Activated CD8-positive, alpha-beta memory T cell treated with anti-CD3 and anti-CD28 coated beads, Interleukin-2, amount 10 ng/mL, durations not matched to agents 7 days and 5 days (primary cell): ENCODE measurements at regions not wholly inside any gene's neighbourhood (a gene's known extent, or its start where the extent isn't known, plus 50 kb on each side); places are given as distances from the start of the nearest gene placed in this dataset.
A peak's percentile ranks its signal among the peaks of the same experiment; 100 is the strongest.

Experiments
- ATAC-seq: fragments of 150-1000 bp; cut with Tn5 transposase; one replicate; pipeline ENCODE4 v1.10.0; 2021; ENCODE audit warnings: moderate library complexity
- CTCF ChIA-PET: fragments of 350-600 bp; sonication (Branson Sonifier 250); formaldehyde crosslinking; loops from one replicate; lab custom pipeline; 2021; ENCODE audit warnings: antibody characterized with exemption; lab: Charles Lee
- DNase-seq: peaks from one replicate; pipeline ENCODE4 v3.0.0-alpha.2; 2020
- H3K27ac Mint-ChIP-seq: one replicate; pipeline ENCODE4 v1.8.0; 2021; ENCODE audit warnings: mild to moderate bottlenecking, mixed read lengths
- H3K27me3 Mint-ChIP-seq: one replicate; pipeline ENCODE4 v1.8.0; 2021; ENCODE audit warnings: mixed read lengths
- H3K36me3 Mint-ChIP-seq: one replicate; pipeline ENCODE4 v1.8.0; 2021; ENCODE audit warnings: mild to moderate bottlenecking, mixed read lengths
- H3K4me1 Mint-ChIP-seq: one replicate; pipeline ENCODE4 v1.8.0; 2021; ENCODE audit warnings: mixed read lengths
- H3K4me3 Mint-ChIP-seq: one replicate; pipeline ENCODE4 v1.8.0; 2021; ENCODE audit warnings: mild to moderate bottlenecking, moderate library complexity, mixed read lengths
- H3K9me3 Mint-ChIP-seq: one replicate; pipeline ENCODE4 v1.8.0; 2022; ENCODE audit warnings: low read depth, mixed read lengths

- no peaks in the 10 kb centered on the region for H3K9me3 Mint-ChIP-seq
- CTCF ChIA-PET, result no interaction called here
- no peaks in the 10 kb centered on the region for H3K4me1 Mint-ChIP-seq
- ATAC-seq, result no peak
- DNase-seq, result no peak
- H3K27me3 Mint-ChIP-seq, result no peaks in the 10 kb centered on the region
- no peak overlapping the region for H3K27ac Mint-ChIP-seq
- no peaks in the 10 kb centered on the region for H3K36me3 Mint-ChIP-seq
- no peak overlapping the region for H3K4me3 Mint-ChIP-seq
Measured at GRCh38 chr5:93904917-93905316, 163.5 kb upstream of the POU5F2 start.

- no peak for DNase-seq
- no peak for ATAC-seq
- Mint-ChIP-seq H3K36me3 (no peaks in the 10 kb centered on the region), H3K4me3 (no peak overlapping the region), H3K27ac (no peak overlapping the region), H3K27me3 (no peaks in the 10 kb centered on the region), H3K4me1 (no peaks in the 10 kb centered on the region), H3K9me3 (no peaks in the 10 kb centered on the region)
- CTCF ChIA-PET, result no interaction called here
Measured at GRCh38 chr5:93902288-93902687, 160.9 kb upstream of the POU5F2 start.

- CTCF ChIA-PET, result interaction anchor here (0.6 to 1.7 kb wide), 8 partner anchors 10 to 934 kb away, joined by 3 to 6 read pairs (median 4); no protein-coding TSS in a partner anchor
- no peak for ATAC-seq
- no peak for DNase-seq
- H3K36me3 Mint-ChIP-seq, result no peaks in the 10 kb centered on the region
- H3K4me3 Mint-ChIP-seq, result no peak overlapping the region
- no peaks in the 10 kb centered on the region for H3K4me1 Mint-ChIP-seq
- H3K9me3 Mint-ChIP-seq, result no peaks in the 10 kb centered on the region
- H3K27ac Mint-ChIP-seq, result no peak overlapping the region
- H3K27me3 Mint-ChIP-seq, result no peaks in the 10 kb centered on the region
Measured at GRCh38 chr5:93899026-93899600, 157.7 kb upstream of the POU5F2 start.

GRCh38 chr5:93894601-93895354 lies 153.4 kb upstream of the POU5F2 start:
- ATAC-seq (no peak), DNase-seq (no peak)
- no peaks in the 10 kb centered on the region for H3K27me3 Mint-ChIP-seq
- no peak overlapping the region for H3K4me3 Mint-ChIP-seq
- no peaks in the 10 kb centered on the region for H3K4me1 Mint-ChIP-seq
- H3K36me3 Mint-ChIP-seq, result no peaks in the 10 kb centered on the region
- no peak overlapping the region for H3K27ac Mint-ChIP-seq
- no peaks in the 10 kb centered on the region for H3K9me3 Mint-ChIP-seq
- CTCF ChIA-PET, result interaction anchor here (1.3 kb wide), 1 partner anchor 52 kb away, joined by 3 read pairs; no protein-coding TSS in a partner anchor

- CTCF ChIA-PET, result no interaction called here
Measured at GRCh38 chr5:93893075-93893474, 151.7 kb upstream of the POU5F2 start.

GRCh38 chr5:93892481-93892880 lies 151.1 kb upstream of the POU5F2 start:
- H3K27me3 Mint-ChIP-seq, result no peaks in the 10 kb centered on the region
- peaks cover 2% of the 10 kb centered on the region for H3K4me1 Mint-ChIP-seq
- CTCF ChIA-PET, result no interaction called here
- DNase-seq (no peak), ATAC-seq (no peak)
- no peak overlapping the region for H3K4me3 Mint-ChIP-seq
- H3K27ac Mint-ChIP-seq, result no peak overlapping the region
- no peaks in the 10 kb centered on the region for H3K9me3 Mint-ChIP-seq
- no peaks in the 10 kb centered on the region for H3K36me3 Mint-ChIP-seq

More at GRCh38 chr5:93893075-93893474, 151.7 kb upstream of the POU5F2 start:
- Mint-ChIP-seq H3K4me3 (no peak overlapping the region), H3K27ac (no peak overlapping the region), H3K36me3 (no peaks in the 10 kb centered on the region), H3K9me3 (no peaks in the 10 kb centered on the region), H3K27me3 (no peaks in the 10 kb centered on the region), H3K4me1 (no peaks in the 10 kb centered on the region)
- ATAC-seq, result no peak
- no peak for DNase-seq

- ATAC-seq, result no peak
- H3K27me3 Mint-ChIP-seq, result no peaks in the 10 kb centered on the region
- no peak overlapping the region for H3K27ac Mint-ChIP-seq
- DNase-seq, result no peak
- peaks cover 7% of the 10 kb centered on the region for H3K4me1 Mint-ChIP-seq
- H3K36me3 Mint-ChIP-seq, result no peaks in the 10 kb centered on the region
- CTCF ChIA-PET, result no interaction called here
- H3K4me3 Mint-ChIP-seq, result no peak overlapping the region
- no peaks in the 10 kb centered on the region for H3K9me3 Mint-ChIP-seq
Measured at GRCh38 chr5:93891491-93892480, 150.4 kb upstream of the POU5F2 start.

GRCh38 chr5:93890657-93891056 lies 149.3 kb upstream of the POU5F2 start:
- CTCF ChIA-PET, result no interaction called here
- ATAC-seq, result no peak
- Mint-ChIP-seq H3K9me3 (no peaks in the 10 kb centered on the region), H3K4me1 (peaks cover 13% of the 10 kb centered on the region), H3K36me3 (no peaks in the 10 kb centered on the region), H3K27me3 (no peaks in the 10 kb centered on the region), H3K4me3 (no peak overlapping the region), H3K27ac (no peak overlapping the region)
- no peak for DNase-seq

GRCh38 chr5:93887678-93888077 lies 146.3 kb upstream of the POU5F2 start:
- Mint-ChIP-seq H3K27ac (no peak overlapping the region), H3K4me3 (no peak overlapping the region), H3K36me3 (no peaks in the 10 kb centered on the region), H3K9me3 (no peaks in the 10 kb centered on the region), H3K4me1 (peaks cover 13% of the 10 kb centered on the region), H3K27me3 (no peaks in the 10 kb centered on the region)
- ATAC-seq (no peak), DNase-seq (no peak)
- CTCF ChIA-PET, result interaction anchor here (1.8 kb wide), 1 partner anchor 11 kb away, joined by 6 read pairs; no protein-coding TSS in a partner anchor

- H3K4me3 Mint-ChIP-seq, result peak overlapping the region; percentile 54
- CTCF ChIA-PET, result interaction anchor here (1.4 to 1.8 kb wide), 2 partner anchors 9 to 12 kb away, joined by 4 to 6 read pairs; no protein-coding TSS in a partner anchor
- H3K4me1 Mint-ChIP-seq, result peaks cover 13% of the 10 kb centered on the region
- no peaks in the 10 kb centered on the region for H3K27me3 Mint-ChIP-seq
- H3K27ac Mint-ChIP-seq, result peak overlapping the region; percentile 10
- DNase-seq (no peak), ATAC-seq (no peak)
- H3K36me3 Mint-ChIP-seq, result no peaks in the 10 kb centered on the region
- no peaks in the 10 kb centered on the region for H3K9me3 Mint-ChIP-seq
Measured at GRCh38 chr5:93886917-93887361, 145.5 kb upstream of the POU5F2 start.

GRCh38 chr5:93886098-93886806 lies 144.9 kb upstream of the POU5F2 start:
- H3K9me3 Mint-ChIP-seq, result no peaks in the 10 kb centered on the region
- H3K4me1 Mint-ChIP-seq, result peaks cover 13% of the 10 kb centered on the region
- ATAC-seq (no peak), DNase-seq (no peak)
- peaks cover 1% of the 10 kb centered on the region for H3K36me3 Mint-ChIP-seq
- CTCF ChIA-PET, result interaction anchor here (1.4 to 1.8 kb wide), 2 partner anchors 8 to 12 kb away, joined by 4 to 6 read pairs; no protein-coding TSS in a partner anchor
- no peak overlapping the region for H3K4me3 Mint-ChIP-seq
- no peaks in the 10 kb centered on the region for H3K27me3 Mint-ChIP-seq
- H3K27ac Mint-ChIP-seq, result no peak overlapping the region

- no peaks in the 10 kb centered on the region for H3K27me3 Mint-ChIP-seq
- H3K9me3 Mint-ChIP-seq, result no peaks in the 10 kb centered on the region
- no peak overlapping the region for H3K4me3 Mint-ChIP-seq
- H3K4me1 Mint-ChIP-seq, result peaks cover 13% of the 10 kb centered on the region
- H3K36me3 Mint-ChIP-seq, result peaks cover 4% of the 10 kb centered on the region
- no peak for ATAC-seq
- no peak overlapping the region for H3K27ac Mint-ChIP-seq
- no peak for DNase-seq
- CTCF ChIA-PET, result no interaction called here
Measured at GRCh38 chr5:93884254-93884653, 142.9 kb upstream of the POU5F2 start.
